ENCODE measurements at regions not wholly inside any gene's neighbourhood (a gene's known extent, or its start where the extent isn't known, plus 50 kb on each side); places are given as distances from the start of the nearest gene placed in this dataset.
"Not testable (repeated sequence)": the region's sequence is repeated elsewhere in the genome, so short reads cannot be mapped to it uniquely, and the experiment has no call there.

GRCh38 chr14:52202151-52202550, 65.3 kb upstream of the PTGDR start:
- no peak for DNase-seq (ENCODE audit: low spot score)

DNA sequence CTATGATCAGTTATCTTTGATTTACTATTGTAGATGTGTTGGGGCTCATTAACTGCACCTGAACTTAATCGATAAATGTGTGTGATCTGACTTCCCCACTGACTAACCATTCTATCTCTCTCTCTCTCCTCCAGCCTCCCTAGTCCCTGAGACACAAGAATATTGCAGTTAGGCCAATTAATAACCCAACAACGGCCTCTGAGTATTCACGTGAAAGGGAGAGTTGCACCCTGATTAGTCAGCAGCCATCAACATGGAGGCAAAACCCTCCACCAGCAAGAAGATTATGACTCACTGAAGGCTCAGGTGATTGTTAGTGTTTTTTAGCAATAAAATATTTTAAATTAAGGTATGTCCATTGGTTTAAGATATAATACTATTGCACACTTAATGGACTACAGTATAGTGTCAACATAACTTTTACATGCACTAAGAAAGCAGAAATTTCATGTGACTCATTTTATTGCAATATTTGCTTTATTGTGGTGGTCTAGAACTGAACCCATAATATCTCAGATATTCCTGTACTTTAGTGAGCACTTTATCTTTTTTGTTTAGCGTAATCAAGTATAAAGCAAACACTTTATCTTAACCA, 77.1 kb upstream of the PTGDR start:
- no peak for DNase-seq (ENCODE audit: low spot score)

DNA sequence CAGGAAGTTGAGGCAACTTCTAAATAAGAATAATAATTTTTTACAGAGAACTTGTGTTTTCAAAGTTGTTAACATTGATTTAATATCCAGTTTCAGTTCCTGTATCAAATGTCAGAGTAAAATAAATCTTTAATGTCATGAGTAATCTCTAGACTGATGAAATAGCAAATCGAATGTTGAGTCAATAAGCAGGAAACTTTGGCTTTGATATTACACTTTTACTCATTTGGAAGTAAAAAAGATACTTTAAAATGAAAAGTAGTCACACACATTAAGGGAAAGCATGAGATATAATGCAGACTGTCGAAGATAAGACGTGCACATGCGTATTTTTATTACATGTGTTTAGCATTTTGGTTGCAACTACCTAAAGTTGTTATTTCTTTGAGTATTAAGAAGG, 78.2 kb upstream of the PTGDR start:
- DNase-seq (ENCODE audit: low spot score), result no peak

DNA sequence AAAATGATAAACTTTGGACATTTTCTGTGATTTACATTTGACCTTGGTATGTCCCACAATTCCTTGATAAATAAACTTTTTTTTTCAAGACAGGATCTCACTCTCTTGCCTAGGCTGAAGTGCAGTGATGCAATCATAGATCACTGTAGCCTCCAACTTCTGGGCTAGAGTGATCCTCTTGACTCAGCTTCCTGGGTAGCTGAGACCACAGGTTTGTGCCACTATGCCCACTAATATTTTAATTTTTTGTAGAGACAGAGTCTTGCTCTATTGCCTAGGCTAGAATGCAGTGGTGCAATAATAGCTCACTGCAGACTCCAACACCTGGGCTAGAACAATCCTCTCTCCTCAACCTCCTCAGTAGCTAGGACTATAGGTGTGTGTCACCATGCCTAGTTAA, 79.1 kb upstream of the PTGDR start:
- no peak for DNase-seq (ENCODE audit: low spot score)

DNA sequence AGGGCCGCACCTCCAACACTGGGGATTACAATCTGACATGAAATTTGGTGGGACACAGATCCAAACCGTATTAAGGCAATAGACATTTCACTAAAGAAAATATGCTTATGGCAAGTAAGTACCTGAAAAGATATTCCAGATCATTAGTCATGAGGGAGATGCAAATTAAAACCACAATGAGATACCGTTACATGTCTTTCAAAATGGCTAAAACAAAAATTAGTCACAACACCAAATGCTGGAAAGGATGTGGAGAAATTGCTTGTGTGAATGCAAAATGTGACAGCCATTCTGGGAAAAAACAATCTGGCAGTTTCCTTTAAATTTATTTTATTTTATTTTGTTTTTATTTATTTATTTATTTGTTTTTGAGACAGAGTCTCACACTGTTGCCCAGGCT, 82.3 kb upstream of the PTGDR start:
- no peak for DNase-seq (ENCODE audit: low spot score)

- no peak for DNase-seq (ENCODE audit: low spot score)
Observed at GRCh38 chr14:52182853-52183252, 84.6 kb upstream of the PTGDR start.

GRCh38 chr14:52179141-52179790, 88.2 kb upstream of the PTGDR start:
- DNase-seq (ENCODE audit: low spot score), result no peak

DNA sequence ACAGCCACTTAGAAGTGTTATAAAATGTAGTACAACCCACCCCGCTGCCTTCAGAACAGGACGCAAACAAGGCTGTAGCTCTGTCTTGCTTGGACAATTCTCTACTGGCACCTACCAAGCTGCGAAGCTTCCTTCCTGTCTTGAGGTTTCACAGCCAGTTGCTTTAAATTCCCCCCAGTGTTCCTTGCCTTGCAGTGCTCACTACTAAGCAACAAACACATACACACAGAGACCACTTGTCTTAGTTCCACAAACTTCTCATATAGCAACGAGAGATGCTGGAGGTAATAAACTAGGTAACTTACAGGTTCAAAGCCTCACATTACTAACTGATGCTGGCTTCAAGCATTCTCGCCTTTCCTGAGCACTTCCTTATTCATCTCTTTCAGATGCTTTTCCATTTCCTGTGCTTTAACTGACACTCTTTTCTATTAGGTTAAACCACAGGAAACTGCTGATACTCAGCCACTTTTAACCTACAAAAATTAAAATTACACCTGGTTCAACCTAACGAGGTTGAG, 91.5 kb upstream of the PTGDR start:
- no peak for DNase-seq (ENCODE audit: low spot score)

- not testable (repeated sequence) for DNase-seq (ENCODE audit: low spot score)
Observed at GRCh38 chr14:52171932-52172331, 95.6 kb upstream of the PTGDR start.

DNA sequence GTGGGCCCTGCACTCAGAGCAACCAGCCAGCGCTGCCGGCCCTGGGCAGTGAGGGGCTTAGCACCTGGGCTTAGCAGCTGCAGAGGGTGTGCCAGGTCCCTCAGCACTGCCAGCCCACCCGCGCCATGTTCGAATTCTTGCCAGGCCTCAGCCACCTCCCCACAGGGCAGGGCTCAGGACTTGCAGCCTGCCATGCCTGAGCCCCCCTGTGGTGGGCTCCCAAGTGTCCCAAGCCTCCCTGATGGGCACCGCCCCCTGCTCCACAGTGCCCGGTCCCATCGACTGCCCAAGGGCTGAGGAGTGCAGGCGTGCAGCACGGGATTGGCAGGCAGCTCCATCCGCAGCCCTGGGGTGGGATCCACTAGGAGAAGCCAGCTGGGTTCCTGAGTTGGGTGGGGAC, 98.0 kb upstream of the NID2 start:
- DNase-seq (ENCODE audit: low spot score), result no peak

DNA sequence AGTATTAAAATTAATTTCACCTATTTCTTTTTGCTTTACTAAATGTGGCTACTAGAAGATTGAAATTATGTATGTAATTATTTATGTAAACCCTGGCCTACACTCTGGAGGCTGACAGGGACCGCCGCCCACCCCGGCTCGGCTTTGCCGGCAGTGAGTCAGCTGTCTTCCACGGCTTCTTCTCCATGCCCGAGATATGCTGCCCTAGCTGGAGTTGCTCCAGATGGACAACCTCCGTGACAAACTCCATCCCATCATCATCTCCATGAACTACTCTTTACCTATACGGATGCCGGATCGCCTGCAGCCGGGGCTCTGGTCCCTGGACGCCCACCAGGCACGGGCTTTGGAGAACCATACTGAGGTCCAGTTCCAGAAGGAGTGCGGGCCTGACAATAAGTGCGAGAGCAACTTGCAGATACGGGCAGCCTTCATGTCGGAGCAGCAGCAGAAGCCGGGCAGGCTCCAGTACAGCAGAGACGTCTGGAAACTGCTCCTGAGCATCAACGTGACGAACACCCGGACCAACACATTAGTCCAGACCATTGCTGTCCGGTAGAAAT, 86.9 kb upstream of the NID2 start:
- no peak for DNase-seq (ENCODE audit: low spot score)

- DNase-seq (ENCODE audit: low spot score), result no peak
Observed at GRCh38 chr14:52154992-52155650, 86.3 kb upstream of the NID2 start.

DNA sequence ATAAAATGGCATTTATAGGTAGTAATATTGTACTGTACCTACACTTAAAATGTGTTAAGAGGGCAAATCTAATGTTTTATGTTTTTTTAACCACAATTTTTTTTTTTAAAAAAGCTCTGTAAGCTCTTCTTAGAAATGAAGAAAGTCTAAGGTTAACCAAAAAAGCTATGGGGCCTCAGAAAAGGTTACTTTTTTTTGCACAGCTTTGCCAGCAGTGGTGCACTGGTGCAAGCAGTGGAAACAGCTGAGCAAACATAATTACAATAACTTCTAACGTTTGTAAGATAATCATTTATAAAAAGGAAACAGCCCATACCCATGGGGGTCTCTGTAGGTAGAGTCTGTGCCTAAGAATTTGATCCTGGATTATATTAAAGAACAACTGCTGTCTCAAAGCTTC, 85.1 kb upstream of the NID2 start:
- DNase-seq (ENCODE audit: low spot score), result no peak

- no peak for DNase-seq (ENCODE audit: low spot score)
Observed at GRCh38 chr14:52150162-52150561, 81.3 kb upstream of the NID2 start.

DNA sequence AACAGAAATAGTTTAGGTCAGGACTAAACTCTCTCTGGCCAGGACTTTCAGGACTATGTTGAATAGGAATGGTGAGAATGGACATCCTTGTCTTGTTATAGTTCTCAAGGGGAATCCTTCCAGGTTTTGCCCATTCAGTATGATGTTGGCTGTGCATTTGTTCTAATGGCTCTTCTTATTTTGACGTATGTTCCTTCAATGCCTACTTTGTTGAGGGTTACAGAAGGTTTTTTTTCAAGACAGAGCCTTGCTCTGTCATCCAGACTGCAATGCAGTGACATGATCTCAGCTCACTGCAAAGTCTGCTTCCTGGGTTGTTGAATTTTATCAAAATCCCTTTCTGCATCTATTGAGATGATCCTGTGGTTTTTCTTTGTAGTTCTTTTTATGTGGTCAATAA, 79.5 kb upstream of the NID2 start:
- no peak for DNase-seq (ENCODE audit: low spot score)

DNA sequence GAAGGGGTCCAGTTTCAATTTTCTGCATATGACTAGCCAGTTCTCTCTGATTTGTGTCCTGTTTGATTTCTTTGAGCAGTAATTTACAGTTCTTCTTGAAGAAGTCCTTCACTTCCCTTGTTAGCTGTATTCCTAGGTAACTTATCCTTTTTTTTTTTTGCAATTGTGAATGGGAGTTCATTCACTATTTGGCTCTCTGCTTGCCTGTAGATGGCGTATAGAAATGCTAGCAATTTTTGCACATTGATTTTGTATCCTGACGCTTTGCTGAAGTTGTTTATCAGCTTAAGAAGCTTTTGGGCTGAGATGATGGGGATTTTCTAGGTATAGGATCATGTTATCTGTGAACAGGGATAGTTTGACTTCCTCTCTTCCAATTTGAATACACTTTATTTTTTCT, 77.6 kb upstream of the NID2 start:
- DNase-seq (ENCODE audit: low spot score), result no peak

DNA sequence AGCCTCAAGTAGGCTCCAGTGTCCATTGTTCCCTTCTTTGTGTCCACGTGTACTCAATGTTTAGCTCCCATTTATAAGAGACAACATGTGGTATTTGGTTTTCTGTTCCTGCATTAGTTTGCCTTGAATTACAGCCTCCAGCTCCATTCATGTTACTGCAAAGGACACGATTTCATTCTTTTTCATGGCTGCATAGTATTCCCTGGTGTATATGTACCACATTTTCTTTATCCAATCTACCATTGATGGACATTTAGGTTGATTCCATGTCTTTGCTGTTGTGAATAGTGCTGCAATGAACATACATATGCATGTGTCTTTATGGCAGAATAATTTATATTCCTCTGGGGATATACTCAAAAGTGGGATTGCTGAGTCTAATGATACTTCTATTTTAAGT, 75.2 kb upstream of the NID2 start:
- DNase-seq (ENCODE audit: low spot score), result not testable (repeated sequence)

- no peak for DNase-seq (ENCODE audit: low spot score)
Observed at GRCh38 chr14:52142504-52142903, 73.6 kb upstream of the NID2 start.

DNA sequence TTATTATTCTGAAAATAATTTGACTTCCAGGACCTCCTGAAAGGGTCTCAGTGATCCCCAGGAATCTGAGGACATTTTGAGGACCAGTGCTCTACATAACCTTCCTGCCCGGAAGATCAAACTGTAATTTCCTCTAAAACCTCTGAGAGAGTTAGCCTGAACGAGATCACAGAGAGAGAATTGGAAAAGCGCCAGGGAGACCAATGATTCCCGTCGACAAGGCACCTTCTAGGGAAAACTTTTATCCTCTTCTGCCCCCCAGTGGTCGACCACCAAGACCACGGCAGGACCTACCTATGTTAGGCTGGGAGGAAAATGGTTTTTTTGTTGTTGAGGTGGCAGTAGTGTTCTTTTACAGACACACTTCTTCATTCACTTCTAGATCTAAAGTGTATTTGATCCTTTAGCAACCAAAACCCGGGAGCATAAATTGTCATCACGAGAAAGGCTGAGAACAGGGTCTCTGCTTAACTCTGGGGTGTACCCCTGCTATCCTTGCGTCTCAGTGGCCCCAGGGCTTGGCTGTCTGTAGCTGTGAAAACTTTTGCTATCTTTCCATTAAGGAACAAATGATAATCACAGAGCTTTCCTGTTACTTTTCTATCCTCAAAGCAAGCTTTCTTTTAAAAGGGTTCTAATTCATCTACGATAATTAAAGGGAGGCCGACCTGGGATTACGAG, 62.9 kb upstream of the NID2 start:
- DNase-seq (ENCODE audit: low spot score), result peak; percentile 66

GRCh38 chr14:52129721-52130120, 60.9 kb upstream of the NID2 start:
- no peak for DNase-seq (ENCODE audit: low spot score)

DNA sequence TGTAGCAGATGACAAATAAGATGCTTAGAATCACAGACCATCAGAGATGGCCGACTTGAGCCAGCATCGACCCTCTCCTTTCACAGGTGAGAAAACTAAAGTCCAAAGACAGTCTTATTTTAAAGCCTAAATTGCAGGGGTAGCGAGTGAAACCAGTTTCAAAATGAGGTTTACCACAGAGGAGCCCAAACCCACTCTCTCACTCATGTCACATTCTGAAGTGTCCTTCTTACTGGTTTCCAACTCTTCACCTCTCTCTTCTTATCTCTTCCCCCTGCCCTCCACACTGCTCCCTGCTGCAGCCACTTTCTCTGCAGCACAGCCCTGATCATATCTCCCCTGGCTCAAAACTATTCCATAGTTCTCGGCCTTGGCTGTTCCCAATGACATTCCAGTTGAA, 57.0 kb upstream of the NID2 start:
- no peak for DNase-seq (ENCODE audit: low spot score)
